ENCODE measurements at regions not wholly inside any gene's neighbourhood (a gene's known extent, or its start where the extent isn't known, plus 50 kb on each side); places are given as distances from the start of the nearest gene placed in this dataset.

DNA sequence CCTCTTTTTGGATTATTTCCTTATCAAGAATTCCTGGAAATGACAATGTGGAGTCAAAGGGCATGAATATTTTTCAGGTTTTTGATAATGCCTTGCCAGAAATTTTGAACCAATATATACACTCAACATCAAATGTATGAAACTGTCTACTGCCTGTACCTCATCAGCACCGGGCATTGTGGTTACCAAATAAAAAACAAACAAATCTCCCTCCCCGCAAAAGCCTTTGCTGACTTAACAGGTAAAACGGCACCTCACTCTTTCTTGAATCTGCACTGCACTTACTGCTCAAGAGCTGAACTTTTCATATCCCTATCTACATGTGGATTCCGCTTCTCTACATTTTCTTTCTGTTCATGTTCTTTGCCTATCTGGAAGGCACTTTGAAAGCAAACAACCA lies 134.5 kb upstream of the PRICKLE2 start:
- TF ChIP-seq EP300 (IDR thresholded peaks at IDR 0.05; ENCODE audit: borderline replicate concordance) = no peak
- no peak for TF ChIP-seq CEBPB (IDR thresholded peaks at IDR 0.05)
- TF ChIP-seq, protein P1, sequence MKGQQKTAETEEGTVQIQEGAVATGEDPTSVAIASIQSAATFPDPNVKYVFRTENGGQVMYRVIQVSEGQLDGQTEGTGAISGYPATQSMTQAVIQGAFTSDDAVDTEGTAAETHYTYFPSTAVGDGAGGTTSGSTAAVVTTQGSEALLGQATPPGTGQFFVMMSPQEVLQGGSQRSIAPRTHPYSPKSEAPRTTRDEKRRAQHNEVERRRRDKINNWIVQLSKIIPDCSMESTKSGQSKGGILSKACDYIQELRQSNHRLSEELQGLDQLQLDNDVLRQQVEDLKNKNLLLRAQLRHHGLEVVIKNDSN (IDR thresholded peaks at IDR 0.05) = no peak
- no peak for TF ChIP-seq ZBTB7A (IDR thresholded peaks at IDR 0.05; ENCODE audit: low read depth)
- TF ChIP-seq RAD21 (IDR thresholded peaks at IDR 0.05; ENCODE audit: low read depth) = no peak
- TF ChIP-seq NFIC (IDR thresholded peaks at IDR 0.05) = no peak
- no peak for TF ChIP-seq FOXM1 (IDR thresholded peaks at IDR 0.05; ENCODE audit: borderline replicate concordance, low read depth)
- TF ChIP-seq, protein P2, sequence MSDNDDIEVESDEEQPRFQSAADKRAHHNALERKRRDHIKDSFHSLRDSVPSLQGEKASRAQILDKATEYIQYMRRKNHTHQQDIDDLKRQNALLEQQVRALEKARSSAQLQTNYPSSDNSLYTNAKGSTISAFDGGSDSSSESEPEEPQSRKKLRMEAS (IDR thresholded peaks at IDR 0.05) = no peak
- no peak for TF ChIP-seq TEAD4 (IDR thresholded peaks at IDR 0.05)
- no peak for TF ChIP-seq YY1 (IDR thresholded peaks at IDR 0.05; ENCODE audit: low read depth)
- TF ChIP-seq CREB1 (IDR thresholded peaks at IDR 0.05; ENCODE audit: low read depth) = no peak
- no peak for TF ChIP-seq TAF1 (IDR thresholded peaks at IDR 0.05; ENCODE audit: low read depth)
- TF ChIP-seq, protein P3, sequence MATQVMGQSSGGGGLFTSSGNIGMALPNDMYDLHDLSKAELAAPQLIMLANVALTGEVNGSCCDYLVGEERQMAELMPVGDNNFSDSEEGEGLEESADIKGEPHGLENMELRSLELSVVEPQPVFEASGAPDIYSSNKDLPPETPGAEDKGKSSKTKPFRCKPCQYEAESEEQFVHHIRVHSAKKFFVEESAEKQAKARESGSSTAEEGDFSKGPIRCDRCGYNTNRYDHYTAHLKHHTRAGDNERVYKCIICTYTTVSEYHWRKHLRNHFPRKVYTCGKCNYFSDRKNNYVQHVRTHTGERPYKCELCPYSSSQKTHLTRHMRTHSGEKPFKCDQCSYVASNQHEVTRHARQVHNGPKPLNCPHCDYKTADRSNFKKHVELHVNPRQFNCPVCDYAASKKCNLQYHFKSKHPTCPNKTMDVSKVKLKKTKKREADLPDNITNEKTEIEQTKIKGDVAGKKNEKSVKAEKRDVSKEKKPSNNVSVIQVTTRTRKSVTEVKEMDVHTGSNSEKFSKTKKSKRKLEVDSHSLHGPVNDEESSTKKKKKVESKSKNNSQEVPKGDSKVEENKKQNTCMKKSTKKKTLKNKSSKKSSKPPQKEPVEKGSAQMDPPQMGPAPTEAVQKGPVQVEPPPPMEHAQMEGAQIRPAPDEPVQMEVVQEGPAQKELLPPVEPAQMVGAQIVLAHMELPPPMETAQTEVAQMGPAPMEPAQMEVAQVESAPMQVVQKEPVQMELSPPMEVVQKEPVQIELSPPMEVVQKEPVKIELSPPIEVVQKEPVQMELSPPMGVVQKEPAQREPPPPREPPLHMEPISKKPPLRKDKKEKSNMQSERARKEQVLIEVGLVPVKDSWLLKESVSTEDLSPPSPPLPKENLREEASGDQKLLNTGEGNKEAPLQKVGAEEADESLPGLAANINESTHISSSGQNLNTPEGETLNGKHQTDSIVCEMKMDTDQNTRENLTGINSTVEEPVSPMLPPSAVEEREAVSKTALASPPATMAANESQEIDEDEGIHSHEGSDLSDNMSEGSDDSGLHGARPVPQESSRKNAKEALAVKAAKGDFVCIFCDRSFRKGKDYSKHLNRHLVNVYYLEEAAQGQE (IDR thresholded peaks at IDR 0.05; ENCODE audit: low read depth) = no peak
- no peak for TF ChIP-seq TCF12 (IDR thresholded peaks at IDR 0.05; ENCODE audit: low read depth)

DNA sequence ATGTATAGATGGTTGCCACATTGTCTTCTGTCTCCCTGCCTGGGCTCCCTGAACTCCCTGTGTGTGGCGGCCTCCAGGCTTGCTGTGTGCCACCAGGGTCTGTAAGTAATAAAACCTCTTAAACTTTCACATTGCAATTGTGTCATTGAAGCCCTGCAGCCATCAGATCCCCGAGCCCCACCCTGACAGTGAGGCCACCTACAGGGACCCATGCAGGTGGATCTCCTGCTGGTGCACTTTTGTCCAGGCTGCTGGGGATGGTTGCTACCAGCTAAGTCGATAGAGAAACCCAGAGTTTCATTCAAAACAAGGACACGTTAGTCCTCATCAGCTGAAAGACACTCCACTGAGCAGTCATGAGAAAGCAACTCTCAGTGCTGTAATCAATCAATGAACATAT lies 133.6 kb upstream of the PRICKLE2 start:
- TF ChIP-seq CEBPB (IDR thresholded peaks at IDR 0.05) (no peak), ZBTB7A (IDR thresholded peaks at IDR 0.05; ENCODE audit: low read depth) (no peak), FOXM1 (IDR thresholded peaks at IDR 0.05; ENCODE audit: borderline replicate concordance, low read depth) (no peak)

DNA sequence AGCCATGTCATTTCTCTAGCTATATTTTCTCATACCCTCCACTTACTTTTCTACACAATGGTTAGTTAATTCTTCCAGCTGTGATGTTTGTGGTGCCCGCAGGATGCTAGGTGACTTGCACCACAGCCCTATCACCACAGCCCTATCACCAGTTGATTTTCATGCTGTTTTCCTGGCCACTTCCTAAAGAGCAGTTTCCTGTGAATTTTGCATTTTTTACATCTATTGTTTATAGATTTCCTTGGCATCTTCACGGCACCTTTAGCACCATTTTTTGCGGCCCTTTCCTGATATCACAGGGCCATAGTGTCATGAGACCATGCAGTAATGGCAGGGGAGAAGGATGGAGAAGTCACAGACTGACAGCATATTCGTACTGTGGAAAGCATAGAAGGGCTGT lies 132.9 kb upstream of the PRICKLE2 start:
- no peak for TF ChIP-seq YY1 (IDR thresholded peaks at IDR 0.05; ENCODE audit: low read depth)
- TF ChIP-seq ZBTB7A (IDR thresholded peaks at IDR 0.05; ENCODE audit: low read depth) = no peak
- no peak for TF ChIP-seq CREB1 (IDR thresholded peaks at IDR 0.05; ENCODE audit: low read depth)
- no peak for TF ChIP-seq TAF1 (IDR thresholded peaks at IDR 0.05; ENCODE audit: low read depth)

DNA sequence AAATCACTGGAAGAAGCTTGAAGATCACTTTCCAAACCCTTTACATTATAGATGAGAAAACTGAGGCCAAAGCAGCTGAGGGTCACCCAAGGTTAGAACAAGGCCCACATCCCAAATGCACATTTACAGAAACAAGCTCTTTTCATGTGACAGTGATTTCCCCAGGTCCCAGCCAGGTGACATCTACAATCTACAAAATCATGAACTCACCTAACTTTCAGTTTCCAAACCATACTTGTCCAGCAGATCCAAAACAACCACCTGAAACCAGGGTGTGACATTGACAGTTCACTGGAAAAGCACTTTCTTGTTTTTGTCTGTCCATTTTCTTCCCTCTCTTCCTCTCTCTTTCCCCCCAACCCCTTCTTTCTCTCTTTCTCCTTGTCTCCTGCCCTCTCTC lies 132.2 kb upstream of the PRICKLE2 start:
- TF ChIP-seq TEAD4 (IDR thresholded peaks at IDR 0.05) = no peak
- no peak for TF ChIP-seq EGR1 (IDR thresholded peaks at IDR 0.05)
- no peak for TF ChIP-seq ZBTB7A (IDR thresholded peaks at IDR 0.05; ENCODE audit: low read depth)
- TF ChIP-seq, protein P3 (IDR thresholded peaks at IDR 0.05; ENCODE audit: low read depth) = no peak
- TF ChIP-seq, protein P2 (IDR thresholded peaks at IDR 0.05) = no peak
- no peak for TF ChIP-seq YY1 (IDR thresholded peaks at IDR 0.05; ENCODE audit: low read depth)
- TF ChIP-seq EP300 (IDR thresholded peaks at IDR 0.05; ENCODE audit: borderline replicate concordance) = no peak
- no peak for TF ChIP-seq CEBPB (IDR thresholded peaks at IDR 0.05)
- TF ChIP-seq, protein P1 (IDR thresholded peaks at IDR 0.05) = no peak
- no peak for TF ChIP-seq TAF1 (IDR thresholded peaks at IDR 0.05; ENCODE audit: low read depth)
- TF ChIP-seq TCF12 (IDR thresholded peaks at IDR 0.05; ENCODE audit: low read depth) = no peak
- TF ChIP-seq CREB1 (IDR thresholded peaks at IDR 0.05; ENCODE audit: low read depth) = no peak
- no peak for TF ChIP-seq RAD21 (IDR thresholded peaks at IDR 0.05; ENCODE audit: low read depth)
- TF ChIP-seq NFIC (IDR thresholded peaks at IDR 0.05) = no peak
- no peak for TF ChIP-seq FOXM1 (IDR thresholded peaks at IDR 0.05; ENCODE audit: borderline replicate concordance, low read depth)

DNA sequence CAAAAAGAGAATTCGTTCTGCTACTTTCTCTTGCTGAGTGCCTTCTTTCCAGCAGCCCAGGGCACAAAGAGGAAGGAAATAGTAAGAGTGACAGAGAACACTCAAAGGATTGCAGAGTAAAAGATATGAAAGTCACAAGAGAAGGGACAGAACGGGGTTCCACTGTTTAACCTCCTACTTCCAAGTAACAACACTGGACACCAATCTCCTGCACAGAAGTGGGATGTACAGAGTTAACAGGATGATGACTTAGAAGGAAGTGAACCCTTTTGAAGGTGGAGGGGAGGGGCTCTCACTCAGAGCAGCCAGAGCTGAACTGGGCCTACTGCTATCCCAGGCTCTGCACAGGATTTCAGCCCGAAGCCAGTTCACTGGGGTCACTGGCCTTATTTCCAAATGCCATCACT lies 130.1 kb upstream of the PRICKLE2 start:
- TF ChIP-seq, protein P1 (IDR thresholded peaks at IDR 0.05) = no peak
- TF ChIP-seq, protein P3 (IDR thresholded peaks at IDR 0.05; ENCODE audit: low read depth) = no peak
- TF ChIP-seq RAD21 (IDR thresholded peaks at IDR 0.05; ENCODE audit: low read depth) = no peak
- no peak for TF ChIP-seq NFIC (IDR thresholded peaks at IDR 0.05)
- no peak for TF ChIP-seq EP300 (IDR thresholded peaks at IDR 0.05; ENCODE audit: borderline replicate concordance)
- no peak for TF ChIP-seq TCF12 (IDR thresholded peaks at IDR 0.05; ENCODE audit: low read depth)
- TF ChIP-seq TEAD4 (IDR thresholded peaks at IDR 0.05) = no peak
- TF ChIP-seq ZBTB7A (IDR thresholded peaks at IDR 0.05; ENCODE audit: low read depth) = no peak
- TF ChIP-seq, protein P2 (IDR thresholded peaks at IDR 0.05) = no peak
- TF ChIP-seq EGR1 (IDR thresholded peaks at IDR 0.05) = no peak
- TF ChIP-seq TAF1 (IDR thresholded peaks at IDR 0.05; ENCODE audit: low read depth) = no peak
- no peak for TF ChIP-seq YY1 (IDR thresholded peaks at IDR 0.05; ENCODE audit: low read depth)
- TF ChIP-seq CEBPB (IDR thresholded peaks at IDR 0.05) = no peak
- no peak for TF ChIP-seq FOXM1 (IDR thresholded peaks at IDR 0.05; ENCODE audit: borderline replicate concordance, low read depth)
- no peak for TF ChIP-seq CREB1 (IDR thresholded peaks at IDR 0.05; ENCODE audit: low read depth)

Measured in Ishikawa (cell line).